ENCODE measurements at regions not wholly inside any gene's neighbourhood (a gene's known extent, or its start where the extent isn't known, plus 50 kb on each side); places are given as distances from the start of the nearest gene placed in this dataset.

GRCh38 chr2:145302451-145302850 lies 782.5 kb upstream of the ZEB2 start:
- no peak for DNase-seq
- intact Hi-C loops (cut with DNase I, micrococcal nuclease): no loop called here

GRCh38 chr2:145299368-145299767 lies 779.4 kb upstream of the ZEB2 start:
- intact Hi-C loops (cut with DNase I, micrococcal nuclease): no loop called here
- no peak for ATAC-seq
- no peak for DNase-seq

More at GRCh38 chr2:145302451-145302850, 782.5 kb upstream of the ZEB2 start:
- ATAC-seq: no peak

- intact Hi-C loops (cut with DNase I, micrococcal nuclease): no loop called here
- DNase-seq (no peak), ATAC-seq (no peak)
Observed at GRCh38 chr2:145292166-145292565, 772.2 kb upstream of the ZEB2 start.

- intact Hi-C loops (cut with DNase I, micrococcal nuclease): no loop called here
Observed at GRCh38 chr2:145290986-145291385, 771.1 kb upstream of the ZEB2 start.

GRCh38 chr2:145289946-145290345 lies 770.0 kb upstream of the ZEB2 start:
- ATAC-seq (no peak), DNase-seq (no peak)
- intact Hi-C loops (cut with DNase I, micrococcal nuclease): no loop called here

More at GRCh38 chr2:145290986-145291385, 771.1 kb upstream of the ZEB2 start:
- DNase-seq (no peak), ATAC-seq (no peak)

GRCh38 chr2:145288650-145289496 lies 769.0 kb upstream of the ZEB2 start:
- no peak for ATAC-seq
- intact Hi-C loops (cut with DNase I, micrococcal nuclease): no loop called here
- DNase-seq: no peak

- no peak for ATAC-seq
- DNase-seq: no peak
- intact Hi-C loops (cut with DNase I, micrococcal nuclease): no loop called here
Observed at GRCh38 chr2:145287736-145288135, 767.8 kb upstream of the ZEB2 start.

GRCh38 chr2:145286716-145287275 lies 766.9 kb upstream of the ZEB2 start:
- ATAC-seq (no peak), DNase-seq (peak in 1 of 2 donors; percentile 4)
- intact Hi-C loops (cut with DNase I, micrococcal nuclease): no loop called here

GRCh38 chr2:145284551-145284950 lies 764.6 kb upstream of the ZEB2 start:
- DNase-seq (no peak), ATAC-seq (no peak)
- intact Hi-C loops (cut with DNase I, micrococcal nuclease): no loop called here

- ATAC-seq: no peak
- intact Hi-C loops (cut with DNase I, micrococcal nuclease): no loop called here
Observed at GRCh38 chr2:145283131-145283530, 763.2 kb upstream of the ZEB2 start.

GRCh38 chr2:145277922-145278321 lies 758.0 kb upstream of the ZEB2 start:
- DNase-seq (no peak), ATAC-seq (no peak)
- intact Hi-C loops (cut with DNase I, micrococcal nuclease): no loop called here

More at GRCh38 chr2:145283131-145283530, 763.2 kb upstream of the ZEB2 start:
- DNase-seq: no peak

GRCh38 chr2:145273840-145274239 lies 753.9 kb upstream of the ZEB2 start:
- intact Hi-C loops (cut with DNase I, micrococcal nuclease): no loop called here
- no peak for DNase-seq
- ATAC-seq: no peak

- no peak for ATAC-seq
- DNase-seq: no peak
- intact Hi-C loops (cut with DNase I, micrococcal nuclease): no loop called here
Observed at GRCh38 chr2:145268931-145269330, 749.0 kb upstream of the ZEB2 start.

GRCh38 chr2:145267451-145267850 lies 747.5 kb upstream of the ZEB2 start:
- no peak for DNase-seq
- no peak for ATAC-seq
- intact Hi-C loops (cut with DNase I, micrococcal nuclease): no loop called here

GRCh38 chr2:145265244-145265643 lies 745.3 kb upstream of the ZEB2 start:
- DNase-seq (no peak), ATAC-seq (no peak)
- intact Hi-C loops (cut with DNase I, micrococcal nuclease): no loop called here

- no peak for DNase-seq
- ATAC-seq: no peak
- intact Hi-C loops (cut with DNase I, micrococcal nuclease): no loop called here
Observed at GRCh38 chr2:145260674-145261073, 740.8 kb upstream of the ZEB2 start.

- DNase-seq (no peak), ATAC-seq (no peak)
- intact Hi-C loops (cut with DNase I, micrococcal nuclease): no loop called here
Observed at GRCh38 chr2:145260081-145260480, 740.2 kb upstream of the ZEB2 start.

GRCh38 chr2:145258903-145259579 lies 739.1 kb upstream of the ZEB2 start:
- DNase-seq (no peak), ATAC-seq (no peak)
- intact Hi-C loops (cut with DNase I, micrococcal nuclease): no loop called here

- DNase-seq: no peak
- ATAC-seq: no peak
- intact Hi-C loops (cut with DNase I, micrococcal nuclease): no loop called here
Observed at GRCh38 chr2:145257931-145258330, 738.0 kb upstream of the ZEB2 start.

GRCh38 chr2:145256551-145256950 lies 736.6 kb upstream of the ZEB2 start:
- DNase-seq (no peak), ATAC-seq (no peak)
- intact Hi-C loops (cut with DNase I, micrococcal nuclease): no loop called here

Measured in left colon (tissue), 2 donors.